A549 (cell line): ENCODE measurements at regions not wholly inside any gene's neighbourhood (a gene's known extent, or its start where the extent isn't known, plus 50 kb on each side); places are given as distances from the start of the nearest gene placed in this dataset.

Experiments used
- CHD2 ChIP-seq: fragments of 150-350 bp; IDR thresholded peaks from 2 replicates; pipeline ENCODE4 v1.6.1; 2014; ENCODE audit warnings: low read length; ENCODE audit not compliant: partially characterized antibody
- CTCF ChIP-seq: fragments of >200 bp; sonication (Bioruptor Twin); formaldehyde crosslinking; IDR thresholded peaks from 3 replicates; pipeline ENCODE4 v1.5.1; 2016
- HDAC2 ChIP-seq: fragments of 200-600 bp; sonication (generic); IDR thresholded peaks from 2 replicates; pipeline ENCODE4 v1.6.1; 2016
- JUN ChIP-seq, 2 experiments: fragments of >200 bp; sonication (Bioruptor Twin); formaldehyde crosslinking; IDR thresholded peaks; 2 replicates in 1 of 2; 3 replicates in 1 of 2; pipeline ENCODE4 v1.6.1; 2016 to 2017
- POLR2A ChIP-seq: IDR thresholded peaks from 2 replicates; pipeline ENCODE4 v1.6.1; 2012; ENCODE audit warnings: mild to moderate bottlenecking, low read length
- REST ChIP-seq: fragments of 200-600 bp; sonication (generic); IDR thresholded peaks from 2 replicates; pipeline ENCODE4 v1.6.1; 2016; ENCODE audit warnings: antibody characterized with exemption, mild to moderate bottlenecking, moderate library complexity

- no peak for TF ChIP-seq POLR2A
- no peak for TF ChIP-seq CTCF
- TF ChIP-seq REST: no peak
- no peak for TF ChIP-seq CHD2
- TF ChIP-seq HDAC2: no peak
- TF ChIP-seq JUN (IDR thresholded peaks at IDR 0.05): no peak
Observed at GRCh38 chrX:16496175-16496574, 153.8 kb upstream of the S100G start.
